GM21619 (cell line): ENCODE measurements at regions not wholly inside any gene's neighbourhood (a gene's known extent, or its start where the extent isn't known, plus 50 kb on each side); places are given as distances from the start of the nearest gene placed in this dataset.
"Not testable (repeated sequence)": the region's sequence is repeated elsewhere in the genome, so short reads cannot be mapped to it uniquely, and the experiment has no call there.

Source experiments
- ATAC-seq: cut with Tn5 transposase; IDR thresholded peaks from one replicate; pipeline ENCODE4 v1.9.1; 2021; ENCODE audit not compliant: unreplicated experiment

- no peak for ATAC-seq
Measured at GRCh38 chr6:6474170-6474920, 114.2 kb upstream of the LY86 start.

- no peak for ATAC-seq
Measured at GRCh38 chr6:6479785-6480184, 108.7 kb upstream of the LY86 start.

GRCh38 chr6:6482256-6482655 lies 106.3 kb upstream of the LY86 start:
- ATAC-seq: no peak

- no peak for ATAC-seq
Measured at GRCh38 chr6:6483168-6483567, 105.4 kb upstream of the LY86 start.

- no peak for ATAC-seq
Measured at GRCh38 chr6:6483733-6484132, 104.8 kb upstream of the LY86 start.

GRCh38 chr6:6484681-6485080 lies 103.8 kb upstream of the LY86 start:
- ATAC-seq: no peak

- ATAC-seq: no peak
Measured at GRCh38 chr6:6486595-6486994, 101.9 kb upstream of the LY86 start.

GRCh38 chr6:6491761-6492160 lies 96.8 kb upstream of the LY86 start:
- no peak for ATAC-seq

- ATAC-seq: no peak
Measured at GRCh38 chr6:6492675-6493074, 95.8 kb upstream of the LY86 start.

GRCh38 chr6:6494139-6494538 lies 94.4 kb upstream of the LY86 start:
- not testable (repeated sequence) for ATAC-seq

GRCh38 chr6:6494677-6495076 lies 93.8 kb upstream of the LY86 start:
- ATAC-seq: peak; percentile 58

- no peak for ATAC-seq
Measured at GRCh38 chr6:6495851-6496250, 92.7 kb upstream of the LY86 start.

GRCh38 chr6:6497541-6497940 lies 91.0 kb upstream of the LY86 start:
- no peak for ATAC-seq

- ATAC-seq: no peak
Measured at GRCh38 chr6:6497976-6498375, 90.5 kb upstream of the LY86 start.

- no peak for ATAC-seq
Measured at GRCh38 chr6:6503191-6503590, 85.3 kb upstream of the LY86 start.

GRCh38 chr6:6505111-6505510 lies 83.4 kb upstream of the LY86 start:
- no peak for ATAC-seq

GRCh38 chr6:6508643-6509042 lies 79.9 kb upstream of the LY86 start:
- no peak for ATAC-seq

- ATAC-seq: no peak
Measured at GRCh38 chr6:6509284-6509683, 79.2 kb upstream of the LY86 start.

- ATAC-seq: no peak
Measured at GRCh38 chr6:6512711-6513110, 75.8 kb upstream of the LY86 start.

- ATAC-seq: peak; percentile 58
Measured at GRCh38 chr6:6515691-6516607, 72.6 kb upstream of the LY86 start.

- ATAC-seq: no peak
Measured at GRCh38 chr6:6516666-6517458, 71.7 kb upstream of the LY86 start.
